ENCODE measurements at regions not wholly inside any gene's neighbourhood (a gene's known extent, or its start where the extent isn't known, plus 50 kb on each side); places are given as distances from the start of the nearest gene placed in this dataset.

DNA sequence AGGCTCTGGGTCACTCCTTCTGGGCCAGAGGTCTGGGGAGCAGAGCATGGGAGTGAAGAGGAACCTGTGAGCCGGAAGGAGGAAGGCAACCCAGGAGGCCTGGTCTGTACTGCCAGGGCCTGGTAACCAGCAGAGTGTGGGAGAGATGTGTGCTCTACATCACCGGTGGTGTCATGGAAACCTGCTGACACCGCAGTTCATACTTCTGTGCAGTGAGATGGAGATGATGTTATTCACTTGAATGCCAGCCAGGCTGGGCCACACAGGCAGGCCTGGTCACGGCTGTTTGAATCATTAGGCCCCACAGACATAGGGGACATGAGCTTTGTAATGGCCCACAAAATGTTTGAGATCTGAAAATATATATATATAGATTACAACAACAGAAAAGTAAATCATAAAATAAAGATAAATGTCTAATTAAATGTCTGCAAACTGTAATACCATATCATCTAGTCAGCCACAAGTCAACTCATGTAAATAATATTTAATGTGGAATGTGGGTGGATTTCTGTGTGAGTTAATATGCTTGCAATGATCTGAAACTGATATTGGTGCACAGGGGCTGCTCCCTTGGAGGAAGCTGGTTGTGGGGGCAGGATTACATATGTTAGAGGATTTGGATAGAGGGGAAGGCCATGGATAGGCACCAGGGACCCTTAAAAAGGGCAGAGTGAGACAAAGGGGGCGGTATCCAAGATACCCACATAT, 108.5 kb upstream of the PFN2 start:
- H3K27ac ChIP-seq, result no peak overlapping the region
- no peak for TF ChIP-seq ZFX (IDR thresholded peaks at IDR 0.05; ENCODE audit: borderline replicate concordance)
- TF ChIP-seq, protein P1, sequence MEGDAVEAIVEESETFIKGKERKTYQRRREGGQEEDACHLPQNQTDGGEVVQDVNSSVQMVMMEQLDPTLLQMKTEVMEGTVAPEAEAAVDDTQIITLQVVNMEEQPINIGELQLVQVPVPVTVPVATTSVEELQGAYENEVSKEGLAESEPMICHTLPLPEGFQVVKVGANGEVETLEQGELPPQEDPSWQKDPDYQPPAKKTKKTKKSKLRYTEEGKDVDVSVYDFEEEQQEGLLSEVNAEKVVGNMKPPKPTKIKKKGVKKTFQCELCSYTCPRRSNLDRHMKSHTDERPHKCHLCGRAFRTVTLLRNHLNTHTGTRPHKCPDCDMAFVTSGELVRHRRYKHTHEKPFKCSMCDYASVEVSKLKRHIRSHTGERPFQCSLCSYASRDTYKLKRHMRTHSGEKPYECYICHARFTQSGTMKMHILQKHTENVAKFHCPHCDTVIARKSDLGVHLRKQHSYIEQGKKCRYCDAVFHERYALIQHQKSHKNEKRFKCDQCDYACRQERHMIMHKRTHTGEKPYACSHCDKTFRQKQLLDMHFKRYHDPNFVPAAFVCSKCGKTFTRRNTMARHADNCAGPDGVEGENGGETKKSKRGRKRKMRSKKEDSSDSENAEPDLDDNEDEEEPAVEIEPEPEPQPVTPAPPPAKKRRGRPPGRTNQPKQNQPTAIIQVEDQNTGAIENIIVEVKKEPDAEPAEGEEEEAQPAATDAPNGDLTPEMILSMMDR (IDR thresholded peaks at IDR 0.05), result no peak

DNA sequence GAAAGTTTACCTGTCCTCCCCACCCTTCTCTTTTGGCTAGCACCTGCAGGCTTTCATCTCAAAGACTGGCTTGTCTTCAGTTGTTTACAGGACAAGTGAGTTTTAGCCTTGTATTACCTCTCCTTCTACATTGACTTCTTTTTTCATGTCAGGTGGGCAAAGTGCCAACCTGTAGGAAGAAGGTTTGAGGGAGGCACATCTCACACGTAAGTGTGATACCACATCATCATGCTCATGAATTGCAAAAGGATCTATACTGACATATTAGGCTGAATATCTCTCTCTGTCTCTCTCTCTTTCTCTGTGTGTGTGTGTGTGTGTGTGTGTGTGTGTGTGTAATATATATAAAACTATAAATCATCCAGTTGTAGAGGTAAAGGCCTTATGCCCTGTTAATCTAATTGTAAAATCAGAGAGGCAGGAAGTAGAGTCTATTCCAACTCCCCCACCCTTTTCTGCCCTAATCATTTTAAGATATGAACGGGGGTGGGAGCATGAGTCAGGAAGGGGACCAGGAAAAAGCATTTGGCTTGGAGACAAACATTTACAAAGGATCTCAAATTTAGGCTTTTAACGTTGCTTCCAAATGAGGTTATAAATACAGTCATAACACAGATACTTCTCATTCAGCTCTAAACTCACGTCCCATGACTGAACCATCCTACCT, 107.0 kb upstream of the PFN2 start:
- H3K27ac ChIP-seq, result no peak overlapping the region
- TF ChIP-seq, protein P1 (IDR thresholded peaks at IDR 0.05), result no peak
- TF ChIP-seq ZFX (IDR thresholded peaks at IDR 0.05; ENCODE audit: borderline replicate concordance), result no peak

DNA sequence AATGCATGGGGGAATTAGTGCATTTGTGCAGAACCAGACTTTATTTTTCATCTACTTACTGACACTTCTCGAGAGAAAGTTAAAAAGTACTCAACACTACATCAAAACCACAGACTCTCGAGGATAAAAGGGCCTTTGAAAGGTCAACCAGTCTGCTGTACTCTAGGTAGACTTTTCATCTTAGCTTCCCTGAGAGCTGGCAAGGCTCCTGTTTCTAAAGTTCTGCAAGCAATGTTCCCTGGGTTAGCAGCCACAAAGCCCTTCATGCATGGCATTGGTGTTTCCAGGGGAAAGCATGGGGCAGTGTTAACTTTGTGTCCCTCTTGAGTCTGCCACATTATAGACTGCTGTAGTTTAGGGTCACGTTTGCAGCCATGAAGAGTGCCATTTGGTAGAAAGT, 106.4 kb upstream of the PFN2 start:
- TF ChIP-seq ZFX (IDR thresholded peaks at IDR 0.05; ENCODE audit: borderline replicate concordance), result no peak
- TF ChIP-seq, protein P1 (IDR thresholded peaks at IDR 0.05), result no peak
- no peak overlapping the region for H3K27ac ChIP-seq

DNA sequence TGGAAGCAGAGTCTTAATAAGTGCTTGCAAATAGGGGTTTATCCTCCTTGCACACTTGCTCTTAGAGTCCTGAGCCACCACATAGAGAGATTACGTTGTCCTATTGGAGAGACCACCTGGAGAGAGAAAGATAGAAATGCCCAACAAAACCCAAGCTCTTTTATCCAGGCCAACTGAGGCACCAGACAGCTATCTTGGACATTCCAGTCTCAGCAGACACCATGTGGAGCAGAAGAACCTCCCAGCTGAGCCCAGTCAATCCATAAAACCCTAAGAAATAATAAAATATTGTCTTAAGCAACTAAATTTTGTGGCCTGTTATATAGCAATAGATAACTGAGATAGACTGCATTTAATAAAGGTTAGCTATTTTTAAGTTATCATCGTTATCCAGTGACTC, 105.7 kb upstream of the PFN2 start:
- no peak for TF ChIP-seq ZFX (IDR thresholded peaks at IDR 0.05; ENCODE audit: borderline replicate concordance)
- TF ChIP-seq, protein P1 (IDR thresholded peaks at IDR 0.05), result no peak
- no peak overlapping the region for H3K27ac ChIP-seq

DNA sequence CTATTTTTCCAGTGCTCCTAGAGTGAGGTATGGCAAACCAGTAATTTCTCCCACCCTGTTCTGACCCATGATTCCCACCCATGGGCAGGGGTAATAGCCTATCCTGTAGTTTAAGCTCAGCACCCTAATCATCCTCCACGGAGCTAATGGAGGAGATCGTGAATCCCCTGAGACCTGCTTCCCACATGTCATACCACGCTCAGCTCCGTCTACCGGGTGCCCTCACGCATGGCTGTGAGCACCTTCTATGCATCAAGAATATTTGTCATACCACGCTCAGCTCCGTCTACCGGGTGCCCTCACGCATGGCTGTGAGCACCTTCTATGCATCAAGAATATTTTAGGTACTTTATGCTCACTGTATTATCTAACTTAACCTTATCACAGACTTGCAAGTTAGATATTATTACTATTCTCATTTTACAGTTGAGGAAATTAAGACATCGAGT, 104.7 kb upstream of the PFN2 start:
- TF ChIP-seq, protein P1 (IDR thresholded peaks at IDR 0.05), result no peak
- no peak for TF ChIP-seq ZFX (IDR thresholded peaks at IDR 0.05; ENCODE audit: borderline replicate concordance)

DNA sequence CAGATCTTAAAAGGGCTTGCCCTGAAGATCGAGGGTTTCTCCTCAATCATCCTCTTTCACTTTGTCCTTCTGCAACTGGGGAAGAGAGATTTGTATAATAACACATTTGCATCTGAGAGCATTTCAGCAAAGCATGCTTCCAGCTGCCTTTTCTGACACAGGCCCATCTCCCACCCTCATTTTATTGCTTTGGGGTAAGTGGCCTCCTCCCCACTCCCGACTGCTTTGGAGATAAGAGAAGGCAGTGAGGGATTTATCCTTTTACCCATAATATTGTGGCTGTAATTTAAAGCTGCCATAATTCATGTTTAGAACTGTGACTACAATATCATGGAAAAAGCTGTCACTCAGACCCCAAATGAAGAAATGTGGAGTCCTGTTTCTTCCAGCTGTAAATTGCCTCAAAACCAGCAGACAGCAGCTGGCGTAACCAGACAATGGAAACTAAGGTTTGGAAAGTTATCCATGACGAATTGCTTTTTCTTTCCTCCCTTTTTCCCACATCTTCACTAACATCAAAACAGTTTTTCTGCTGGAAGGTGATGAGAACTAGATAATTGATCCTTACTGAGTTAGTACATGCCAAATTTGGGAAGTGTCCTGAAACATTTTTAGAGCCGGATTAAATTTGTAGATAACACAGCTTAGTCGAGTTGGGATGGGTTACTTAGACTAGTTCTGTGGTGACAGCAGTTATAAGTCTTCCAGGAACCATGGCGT, 104.2 kb upstream of the PFN2 start:
- TF ChIP-seq ZFX (IDR thresholded peaks at IDR 0.05; ENCODE audit: borderline replicate concordance), result no peak
- TF ChIP-seq, protein P1 (IDR thresholded peaks at IDR 0.05), result no peak
- no peak overlapping the region for H3K27ac ChIP-seq

More for the DNA sequence above, 104.7 kb upstream of the PFN2 start:
- no peak overlapping the region for H3K27ac ChIP-seq

Measured in 22Rv1 (cell line).